Heart left ventricle (tissue), 16 donors: ENCODE measurements at regions not wholly inside any gene's neighbourhood (a gene's known extent, or its start where the extent isn't known, plus 50 kb on each side); places are given as distances from the start of the nearest gene placed in this dataset.
A peak's percentile ranks its signal among the peaks of the same experiment; 100 is the strongest.

ENCODE experiments used
- ATAC-seq, 4 donors: fragments of 200-7000 bp; cut with Tn5 transposase; one replicate each; pipeline ENCODE4 v1.9.1; 2020 to 2022; ENCODE audit warnings: moderate library complexity in 4 of 4, mild to moderate bottlenecking in 3 of 4, moderate number of reproducible peaks in 1 of 4
- DNase-seq, 5 donors: peaks; one replicate each; pipeline ENCODE4 v3.0.0-alpha.2; 2020
- H3K27ac ChIP-seq, 12 donors: fragments of 200-600 bp; sonication (generic) in 4 of 12; one replicate each; pipeline versions ENCODE4 v1.5.0 to v1.8.0; 2016 to 2022; ENCODE audit warnings: mild to moderate bottlenecking in 2 of 12
- H3K27me3 ChIP-seq, 9 donors: fragments of 200-600 bp; sonication (generic) in 2 of 9; one replicate each; pipeline versions ENCODE4 v1.5.1 to v1.8.0; 2016 to 2022; ENCODE audit warnings: mild to moderate bottlenecking in 3 of 9
- H3K36me3 ChIP-seq, 9 donors: fragments of 200-600 bp; sonication (generic) in 2 of 9; one replicate each; pipeline versions ENCODE4 v1.5.0 to v1.8.0; 2018 to 2022; ENCODE audit warnings: mild to moderate bottlenecking in 2 of 9
- H3K4me1 ChIP-seq, 12 donors: fragments of 200-600 bp; sonication (generic) in 4 of 12; one replicate each; pipeline versions ENCODE4 v1.5.0 to v1.8.0; 2016 to 2022; ENCODE audit warnings: mild to moderate bottlenecking in 3 of 12
- H3K4me3 ChIP-seq, 12 donors: fragments of 200-600 bp; sonication (generic) in 4 of 12; one replicate each; pipeline versions ENCODE4 v1.5.0 to v1.8.0; 2017 to 2022; ENCODE audit warnings: mild to moderate bottlenecking in 9 of 12, moderate library complexity in 4 of 12
- H3K9me3 ChIP-seq, 12 donors: fragments of 200-600 bp; sonication (generic) in 4 of 12; one replicate each; pipeline versions ENCODE4 v1.5.0 to v1.8.0; 2016 to 2022; ENCODE audit warnings: mild to moderate bottlenecking in 1 of 12
- CTCF ChIP-seq, 12 donors: fragments of 200-600 bp; sonication (generic) in 4 of 12; IDR thresholded peaks; one replicate each; pipeline versions ENCODE4 v1.5.0 to v1.8.0; 2018 to 2022; ENCODE audit warnings: antibody characterized with exemption in 12 of 12, mild to moderate bottlenecking in 5 of 12
- POLR2A ChIP-seq, 2 donors: fragments of 450-650 bp; IDR thresholded peaks; one replicate each; pipeline ENCODE4 v1.6.1; 2017; ENCODE audit warnings: antibody characterized with exemption in 2 of 2, mild to moderate bottlenecking in 2 of 2, moderate library complexity in 2 of 2
- WGBS, 4 donors: extraction: QIAGEN DNeasy Blood & Tissue Kit in 2 of 4; methylation state at CpG; one replicate each; pipeline versions ENCODE4 v1.1.5 to v1.1.7; 2013 to 2018; 5-methylcytosine and 5-hydroxymethylcytosine counted together
- intact Hi-C, 10 donors: fragments of 100-400 bp; cut with DNase I; formaldehyde crosslinking; loops; one replicate each; pipeline versions ENCODE4 v1.11.1 to v1.14.2; 2022
- donor health status: ischemic (EF 13 %, LVEDD 7.1; RV severe dilation, severe dysfunction).
- donor health status: healthy with polysubstance abuse.
- donor health status: DM: no; HTN: yes; CAD: no.
- donor health status: DM: no; HTN: no; CAD: no.
- donor health status: ischemic (EF 25% LVEDD 6.9; RV normal size, moderate dysfunction).
- donor health status: ischemic (EF 25% LVEDD 5.7; RV mildly dilated, moderate dysfunction).
- donor health status: healthy.
- donor health status: DM: yes; HTN: yes; CAD: no.
- donor health status: ischemic (EF 35%, LVEDD 5.7; RV mildly dilated, moderate dysfunction).
- donor health status: nonischemic (EF 11% LVEDD 7.7; RV severe dilation, severe dysfunction).
- donor health status: DM: yes; HTN: yes; CAD: no.
- donor health status: PGD.
- donor health status: ischemic (EF 29% LVEDD 5.4; RV normal size, mild dysfunction).
- donor health status: nonischemic (EF 23%, LVEDD 6.1; RV moderate dilation, normal function).

DNA sequence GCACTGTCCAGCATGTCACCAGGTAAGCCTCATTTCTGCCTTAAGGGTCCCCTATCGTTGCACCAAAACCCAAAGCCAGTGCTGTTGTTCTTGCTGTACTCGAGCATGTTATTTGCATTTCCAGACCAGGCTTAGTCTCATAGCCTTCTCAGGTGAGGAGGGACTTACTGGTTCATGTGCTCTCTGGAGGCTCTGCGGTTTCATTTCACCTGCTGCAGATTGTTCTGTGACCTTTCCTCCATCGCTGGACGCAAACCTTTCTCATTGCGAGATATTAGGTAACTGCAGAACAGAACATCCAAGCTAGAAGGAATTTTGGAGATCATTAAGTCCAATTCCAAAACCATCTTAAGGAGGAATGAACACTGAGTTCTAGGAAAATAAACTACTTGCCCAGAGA lies 187.3 kb upstream of the BCL6 start:
- 91 to 93% (median 92%) methylated on average over 6 of the region's 6 CpGs for WGBS, 4 donors
- H3K4me1 ChIP-seq: peaks cover 0 to 20% (median 8%) of the 10 kb centered on the region in 12 donors
- no peak for TF ChIP-seq CTCF (IDR thresholded peaks at IDR 0.05)
- TF ChIP-seq POLR2A (IDR thresholded peaks at IDR 0.05): no peak
- no peak overlapping the region for H3K27ac ChIP-seq
- DNase-seq (no peak), ATAC-seq (no peak)
- intact Hi-C loops: no loop called here
- H3K4me3 ChIP-seq: no peak overlapping the region
- H3K9me3 ChIP-seq: no peaks in the 10 kb centered on the region
- no peaks in the 10 kb centered on the region for H3K36me3 ChIP-seq
- H3K27me3 ChIP-seq: no peaks in the 10 kb centered on the region

DNA sequence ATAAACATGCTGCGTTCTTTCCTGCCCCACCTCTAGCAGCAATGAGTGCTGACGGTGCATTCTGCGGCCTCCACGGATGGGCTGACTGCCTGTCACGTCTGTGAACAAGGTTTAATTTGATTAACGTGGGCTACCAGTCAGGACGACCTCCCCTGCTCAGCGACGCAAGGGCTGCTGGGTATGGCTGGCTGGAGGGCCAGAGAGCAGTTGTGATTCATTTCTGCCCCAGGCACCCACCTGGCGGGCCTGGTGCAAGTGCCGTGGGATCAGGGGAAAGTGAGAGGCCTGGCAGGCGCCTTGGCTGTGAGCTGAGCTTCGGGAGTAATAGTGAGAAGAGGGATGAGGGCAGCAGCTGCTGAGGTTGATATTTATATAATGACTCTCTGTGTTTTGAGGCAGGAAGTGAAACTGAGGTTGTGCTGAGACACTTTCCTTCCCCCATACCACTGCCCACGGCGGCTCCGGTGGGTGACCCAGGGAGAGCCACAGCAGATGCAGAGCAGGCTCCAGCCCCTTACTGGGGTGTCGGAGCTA lies 190.4 kb upstream of the BCL6 start:
- H3K27me3 ChIP-seq: no peaks in the 10 kb centered on the region
- DNase-seq: no peak
- H3K36me3 ChIP-seq: no peaks in the 10 kb centered on the region
- 73 to 85% (median 79%) methylated on average over 16 to 17 of the region's 17 CpGs for WGBS, 4 donors
- no peak overlapping the region for H3K27ac ChIP-seq
- H3K9me3 ChIP-seq: no peaks in the 10 kb centered on the region
- ATAC-seq: peak in 2 of 4 donors; percentile 20 to 27
- no peak overlapping the region for H3K4me3 ChIP-seq
- intact Hi-C loops: no loop called here
- peaks cover 0 to 13% (median 0%) of the 10 kb centered on the region in 12 donors for H3K4me1 ChIP-seq
- TF ChIP-seq CTCF (IDR thresholded peaks at IDR 0.05) (no peak), POLR2A (IDR thresholded peaks at IDR 0.05) (no peak)

DNA sequence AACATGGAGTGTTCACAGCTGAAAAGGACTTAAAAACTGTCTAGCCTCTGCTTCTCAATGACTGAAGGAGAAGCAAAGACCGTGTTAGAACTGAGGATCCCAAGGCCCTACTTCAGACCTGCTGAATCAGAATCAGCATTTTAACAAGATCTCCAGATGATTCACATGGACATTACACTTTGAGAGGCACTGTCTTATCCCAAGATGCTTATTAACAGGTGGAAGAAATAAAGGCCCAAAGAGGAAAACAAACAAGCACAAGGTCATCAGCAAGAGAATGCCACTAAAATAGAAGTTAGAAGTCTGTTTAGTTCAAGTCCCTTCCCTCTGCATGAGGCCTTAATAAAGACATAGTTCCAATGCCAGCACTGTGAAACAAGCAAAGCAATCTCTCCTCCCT lies 191.4 kb upstream of the BCL6 start:
- TF ChIP-seq POLR2A (IDR thresholded peaks at IDR 0.05): no peak
- TF ChIP-seq CTCF (IDR thresholded peaks at IDR 0.05): no peak
- Histone ChIP-seq H3K36me3 (no peaks in the 10 kb centered on the region), H3K4me1 (peaks cover 0 to 13% (median 0%) of the 10 kb centered on the region in 12 donors), H3K27me3 (no peaks in the 10 kb centered on the region), H3K4me3 (no peak overlapping the region), H3K9me3 (no peaks in the 10 kb centered on the region), H3K27ac (no peak overlapping the region)
- WGBS, 4 donors: 76 to 89% (median 88%) methylated on average over 1 of the region's 1 CpG
- no peak for DNase-seq
- no peak for ATAC-seq
- intact Hi-C loops: no loop called here

DNA sequence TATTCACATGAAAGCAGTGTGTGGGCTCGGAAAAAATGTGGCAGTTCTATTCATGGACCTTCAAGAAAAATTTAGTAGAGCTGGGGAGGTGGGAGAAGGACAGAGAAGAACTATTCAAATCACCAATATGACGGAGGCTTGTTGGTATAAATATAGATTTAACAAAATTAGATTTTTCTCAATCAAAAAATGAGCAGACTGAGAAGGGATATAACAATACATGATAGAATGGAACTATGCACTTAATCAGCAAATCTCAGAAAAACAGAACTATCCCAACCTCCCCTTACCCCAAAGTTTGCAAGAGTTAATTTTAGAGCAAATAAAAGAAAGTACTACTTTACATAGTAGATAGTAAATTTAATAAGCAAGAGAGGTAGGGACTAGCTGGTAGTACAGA lies 194.6 kb upstream of the BCL6 start:
- Histone ChIP-seq H3K36me3 (no peaks in the 10 kb centered on the region), H3K4me3 (no peak overlapping the region), H3K4me1 (peaks cover 0 to 16% (median 0%) of the 10 kb centered on the region in 12 donors), H3K9me3 (no peaks in the 10 kb centered on the region), H3K27ac (no peak overlapping the region), H3K27me3 (no peaks in the 10 kb centered on the region)
- no peak for DNase-seq
- TF ChIP-seq POLR2A (IDR thresholded peaks at IDR 0.05): no peak
- TF ChIP-seq CTCF (IDR thresholded peaks at IDR 0.05): no peak
- ATAC-seq: no peak
- intact Hi-C loops: loop anchor here in 2 of 10 donors (10.0 kb wide), 1 partner anchor 185 kb away; no protein-coding TSS in a partner anchor
- 71 to 87% (median 83%) methylated on average over 2 of the region's 2 CpGs for WGBS, 4 donors
